Coronary artery (tissue), 2 donors: ENCODE measurements at regions not wholly inside any gene's neighbourhood (a gene's known extent, or its start where the extent isn't known, plus 50 kb on each side); places are given as distances from the start of the nearest gene placed in this dataset.
A peak's percentile ranks its signal among the peaks of the same experiment; 100 is the strongest.

ENCODE experiments used
- DNase-seq: peaks from one replicate; pipeline ENCODE4 v3.0.0-alpha.2; 2017; ENCODE audit warnings: low spot score
- H3K27ac ChIP-seq, 2 donors: fragments of 200-600 bp; sonication (generic); one replicate each; pipeline ENCODE4 v1.5.1; 2016 to 2019
- H3K4me3 ChIP-seq: fragments of 200-600 bp; sonication (generic); 2 replicates; pipeline ENCODE4 v1.5.1; 2016; ENCODE audit warnings: mild to moderate bottlenecking, moderate library complexity
- CTCF ChIP-seq: fragments of 200-600 bp; sonication (generic); IDR thresholded peaks from one replicate; pipeline ENCODE4 v1.5.1; 2019; ENCODE audit warnings: antibody characterized with exemption

GRCh38 chr6:193773-194310, 98.4 kb upstream of the DUSP22 start:
- H3K4me3 ChIP-seq, result no peak overlapping the region
- H3K27ac ChIP-seq, result no peak overlapping the region
- DNase-seq, result peak; percentile 19
- TF ChIP-seq CTCF, result no peak

GRCh38 chr6:195861-196360, 96.4 kb upstream of the DUSP22 start:
- peak overlapping the region; percentile 33 for H3K4me3 ChIP-seq
- no peak for TF ChIP-seq CTCF
- peak overlapping the region in 1 of 2 donors; percentile 49 for H3K27ac ChIP-seq
- no peak for DNase-seq

GRCh38 chr6:196543-196942, 95.7 kb upstream of the DUSP22 start:
- Histone ChIP-seq H3K4me3 (no peak overlapping the region), H3K27ac (peak overlapping the region in 1 of 2 donors; percentile 49)
- DNase-seq, result no peak
- no peak for TF ChIP-seq CTCF

- no peak for TF ChIP-seq CTCF
- no peak overlapping the region for H3K27ac ChIP-seq
- peak; percentile 65 for DNase-seq
- no peak overlapping the region for H3K4me3 ChIP-seq
These were observed 88.6 kb upstream of the DUSP22 start for GRCh38 chr6:203661-204060.

- TF ChIP-seq CTCF, result no peak
- H3K27ac ChIP-seq, result no peak overlapping the region
- DNase-seq, result no peak
- H3K4me3 ChIP-seq, result no peak overlapping the region
These were observed 86.0 kb upstream of the DUSP22 start for GRCh38 chr6:206264-206663.

DNA sequence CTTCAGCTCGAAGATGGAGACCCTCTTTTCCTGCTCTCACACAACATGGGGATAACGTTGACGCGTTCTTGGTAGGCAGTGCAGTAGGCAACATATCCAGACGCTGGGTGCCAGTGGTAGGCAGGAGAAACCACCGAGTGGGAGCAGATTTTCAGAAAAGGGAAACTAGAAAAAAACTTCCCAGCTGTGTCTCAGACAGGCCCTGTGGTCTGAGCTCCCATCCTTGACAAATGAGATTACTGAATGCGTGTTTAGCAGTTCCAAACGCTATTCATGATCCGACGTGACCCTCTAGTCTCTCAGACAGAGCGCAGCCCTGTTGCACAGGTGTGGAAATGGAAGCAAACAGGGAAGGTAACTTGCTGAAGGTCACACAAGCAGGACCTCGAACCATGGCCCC, 83.9 kb upstream of the DUSP22 start:
- no peak overlapping the region for H3K4me3 ChIP-seq
- DNase-seq, result no peak
- TF ChIP-seq CTCF, result no peak
- H3K27ac ChIP-seq, result no peak overlapping the region

DNA sequence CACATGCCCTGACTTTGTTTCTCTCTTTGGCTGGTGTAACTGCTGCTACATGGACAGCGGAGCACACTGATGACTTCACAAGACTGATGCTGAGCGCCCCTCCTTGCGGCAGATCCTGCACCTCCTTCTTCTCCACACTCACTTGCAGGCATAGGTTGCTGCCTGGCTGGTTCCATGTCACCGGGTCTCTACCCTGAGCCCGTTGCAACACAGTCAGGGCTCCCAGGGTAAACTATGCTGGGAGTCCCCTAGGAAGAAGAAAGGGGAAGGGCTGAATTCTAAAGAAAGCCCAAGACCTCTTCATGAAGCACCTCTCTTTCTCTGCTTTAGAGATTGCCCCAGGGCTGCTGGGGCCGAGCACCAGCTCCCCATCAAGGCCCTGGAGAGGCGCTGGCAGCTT, 83.3 kb upstream of the DUSP22 start:
- no peak for DNase-seq
- TF ChIP-seq CTCF, result no peak
- Histone ChIP-seq H3K4me3 (no peak overlapping the region), H3K27ac (no peak overlapping the region)
